HEK293 (cell line): ENCODE measurements at regions not wholly inside any gene's neighbourhood (a gene's known extent, or its start where the extent isn't known, plus 50 kb on each side); places are given as distances from the start of the nearest gene placed in this dataset.
"Not testable (repeated sequence)": the region's sequence is repeated elsewhere in the genome, so short reads cannot be mapped to it uniquely, and the experiment has no call there.

ENCODE experiments used
- CTCF ChIA-PET: fragments of 350-600 bp; formaldehyde crosslinking; extraction: SDS; loops from one replicate; lab custom pipeline; 2021; ENCODE audit warnings: antibody characterized with exemption; lab: Yijun Ruan, JAX
- POLR2A ChIA-PET: fragments of 300-600 bp; formaldehyde crosslinking; extraction: SDS; loops from one replicate; lab custom pipeline; 2020; ENCODE audit warnings: antibody characterized with exemption, inconsistent platforms; lab: Yijun Ruan, JAX
- H3K27ac ChIP-seq: fragments of 200-500 bp; sonication (Bioruptor generic); 2 replicates; pipeline ENCODE4 v1.5.1; 2014; ENCODE audit warnings: low read depth, low read length, control low read depth, inconsistent platforms; ENCODE audit errors: extremely low read depth
- H3K36me3 ChIP-seq, 2 experiments: fragments of 200-500 bp in 1 of 2; sonication (Bioruptor generic) in 1 of 2; 1 replicate in 1 of 2; 2 replicates in 1 of 2; pipeline ENCODE4 v1.5.1; 2014 to 2017; ENCODE audit warnings: inconsistent platforms in 2 of 2, low read length in 2 of 2; ENCODE audit not compliant: control insufficient read depth in 2 of 2, insufficient read depth in 1 of 2
- H3K4me1 ChIP-seq: fragments of 200-500 bp; sonication (Bioruptor generic); 2 replicates; pipeline ENCODE4 v1.5.1; 2014; ENCODE audit warnings: mild to moderate bottlenecking, low read length, inconsistent platforms; ENCODE audit not compliant: control insufficient read depth, insufficient read depth
- H3K4me3 ChIP-seq: 2 replicates; pipeline ENCODE4 v1.5.1; 2011; ENCODE audit warnings: low read depth, mild to moderate bottlenecking, control low read depth, low read length, moderate library complexity
- H3K9me3 ChIP-seq: fragments of 200-500 bp; sonication (Bioruptor generic); 2 replicates; pipeline ENCODE4 v1.5.1; 2014; ENCODE audit warnings: low read depth, low read length, inconsistent platforms; ENCODE audit not compliant: control insufficient read depth, insufficient read depth
- HOXA7 ChIP-seq: sonication (generic); formaldehyde crosslinking; IDR thresholded peaks from 2 replicates; pipeline ENCODE4 v1.8.1; 2022; ENCODE audit warnings: missing genetic modification reagents, borderline replicate concordance
- HOXD13 ChIP-seq: sonication (generic); formaldehyde crosslinking; IDR thresholded peaks from 2 replicates; pipeline ENCODE4 v1.8.0; 2022; ENCODE audit warnings: missing genetic modification reagents, borderline replicate concordance
- MEIS1 ChIP-seq: sonication (generic); formaldehyde crosslinking; IDR thresholded peaks from 2 replicates; pipeline ENCODE4 v1.8.1; 2022; ENCODE audit warnings: missing genetic modification reagents, mild to moderate bottlenecking, borderline replicate concordance
- RBAK ChIP-seq: fragments of 450-650 bp; formaldehyde crosslinking; IDR thresholded peaks from 2 replicates; pipeline ENCODE4 v1.5.1; 2016; ENCODE audit warnings: missing biosample characterization, missing genetic modification characterization
- ZFP69B ChIP-seq: fragments of 450-650 bp; formaldehyde crosslinking; IDR thresholded peaks from 2 replicates; pipeline ENCODE4 v1.5.1; 2016; ENCODE audit warnings: missing biosample characterization, missing genetic modification characterization
- ZIC2 ChIP-seq: fragments of 450-650 bp; formaldehyde crosslinking; IDR thresholded peaks from 2 replicates; pipeline ENCODE4 v1.5.1; 2016; ENCODE audit warnings: missing biosample characterization, missing genetic modification characterization
- ZNF133 ChIP-seq: fragments of 450-650 bp; formaldehyde crosslinking; IDR thresholded peaks from 2 replicates; pipeline ENCODE4 v1.5.1; 2016; ENCODE audit warnings: missing biosample characterization, missing genetic modification characterization
- ZNF157 ChIP-seq: fragments of 450-650 bp; formaldehyde crosslinking; IDR thresholded peaks from 2 replicates; pipeline ENCODE4 v1.5.1; 2016; ENCODE audit warnings: missing biosample characterization, missing genetic modification characterization
- ZNF558 ChIP-seq: fragments of 450-650 bp; formaldehyde crosslinking; IDR thresholded peaks from 2 replicates; pipeline ENCODE4 v1.5.1; 2016; ENCODE audit warnings: missing biosample characterization, missing genetic modification characterization
- ZNF624 ChIP-seq: fragments of 450-650 bp; formaldehyde crosslinking; IDR thresholded peaks from 2 replicates; pipeline ENCODE4 v1.5.1; 2017; ENCODE audit warnings: missing biosample characterization, missing genetic modification characterization
- ZNF629 ChIP-seq: fragments of 450-650 bp; formaldehyde crosslinking; IDR thresholded peaks from 2 replicates; pipeline ENCODE4 v1.5.1; 2017; ENCODE audit warnings: missing biosample characterization, missing genetic modification characterization
- ZNF654 ChIP-seq: fragments of 450-650 bp; formaldehyde crosslinking; IDR thresholded peaks from 2 replicates; pipeline ENCODE4 v1.5.1; 2016; ENCODE audit warnings: low read depth, missing biosample characterization, missing genetic modification characterization
- ZNF664 ChIP-seq: fragments of 450-650 bp; formaldehyde crosslinking; IDR thresholded peaks from 2 replicates; pipeline ENCODE4 v1.5.1; 2016; ENCODE audit warnings: missing biosample characterization, missing genetic modification characterization
- ZNF791 ChIP-seq: fragments of 450-650 bp; formaldehyde crosslinking; IDR thresholded peaks from 2 replicates; pipeline ENCODE4 v1.5.1; 2016; ENCODE audit warnings: missing biosample characterization, missing genetic modification characterization
- ZNF843 ChIP-seq: fragments of 450-650 bp; formaldehyde crosslinking; IDR thresholded peaks from 2 replicates; pipeline ENCODE4 v1.5.1; 2016; ENCODE audit warnings: missing biosample characterization, missing genetic modification characterization
- ZXDB ChIP-seq: fragments of 450-650 bp; formaldehyde crosslinking; IDR thresholded peaks from 2 replicates; pipeline ENCODE4 v1.5.1; 2016; ENCODE audit warnings: missing biosample characterization, missing genetic modification characterization
- TF ChIP-seq, protein P1 (sequence below): fragments of 450-650 bp; formaldehyde crosslinking; IDR thresholded peaks from 2 replicates; pipeline ENCODE4 v1.5.1; 2016; ENCODE audit warnings: missing biosample characterization, missing genetic modification characterization
- TF ChIP-seq, protein P2 (sequence below): fragments of 450-650 bp; formaldehyde crosslinking; IDR thresholded peaks from 2 replicates; pipeline ENCODE4 v1.5.1; 2017; ENCODE audit warnings: missing biosample characterization, missing genetic modification characterization
- TF ChIP-seq, protein P3 (sequence below): fragments of 450-650 bp; formaldehyde crosslinking; IDR thresholded peaks from 2 replicates; pipeline ENCODE4; 2016; ENCODE audit warnings: missing biosample characterization, missing genetic modification characterization
- TF ChIP-seq, protein P4 (sequence below): fragments of 450-650 bp; formaldehyde crosslinking; IDR thresholded peaks from 2 replicates; pipeline ENCODE4 v1.5.1; 2016; ENCODE audit warnings: missing biosample characterization, missing genetic modification characterization

DNA sequence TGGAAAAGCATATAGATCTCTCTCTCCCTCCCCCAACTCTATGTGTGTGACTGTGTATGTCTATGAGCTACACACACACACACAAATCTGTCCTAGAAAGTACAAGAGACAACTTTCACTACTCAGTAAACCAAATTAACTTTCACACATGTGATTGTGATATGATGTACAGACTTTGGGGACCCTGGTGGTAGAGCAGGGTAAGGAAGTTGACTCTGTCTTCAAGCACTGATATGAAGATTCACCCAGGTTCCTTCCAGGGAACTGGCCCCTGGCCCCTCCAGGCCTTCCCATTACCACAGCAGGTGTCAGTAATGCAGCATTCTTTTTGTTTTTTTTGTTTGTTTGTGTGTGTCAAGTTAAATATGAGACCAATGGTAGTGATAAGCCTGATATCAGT is 66.1 kb upstream of the PTH start (continued):
- TF ChIP-seq ZIC2 (tag by site-specific recombination) = no peak

DNA sequence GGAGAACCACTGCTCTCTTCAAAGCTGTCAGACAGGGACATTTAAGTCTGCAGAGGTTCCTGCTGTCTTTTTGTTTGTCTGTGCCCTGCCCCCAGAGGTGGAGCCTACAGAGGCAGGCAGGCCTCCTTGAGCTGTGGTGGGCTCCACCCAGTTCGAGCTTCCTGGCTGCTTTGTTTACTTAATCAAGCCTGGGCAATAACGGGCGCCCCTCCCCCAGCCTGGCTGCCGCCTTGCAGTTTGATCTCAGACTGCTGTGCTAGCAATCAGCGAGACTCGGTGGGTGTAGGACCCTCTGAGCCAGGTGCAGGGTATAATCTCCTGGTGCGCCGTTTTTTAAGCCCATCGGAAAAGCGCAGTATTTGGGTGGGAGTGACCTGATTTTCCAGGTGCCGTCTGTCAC is 64.5 kb upstream of the PTH start:
- CTCF ChIA-PET, H3K4me3 ChIP-seq, H3K9me3 ChIP-seq, H3K4me1 ChIP-seq, POLR2A ChIA-PET, H3K36me3 ChIP-seq, H3K27ac ChIP-seq: not testable (repeated sequence)

DNA sequence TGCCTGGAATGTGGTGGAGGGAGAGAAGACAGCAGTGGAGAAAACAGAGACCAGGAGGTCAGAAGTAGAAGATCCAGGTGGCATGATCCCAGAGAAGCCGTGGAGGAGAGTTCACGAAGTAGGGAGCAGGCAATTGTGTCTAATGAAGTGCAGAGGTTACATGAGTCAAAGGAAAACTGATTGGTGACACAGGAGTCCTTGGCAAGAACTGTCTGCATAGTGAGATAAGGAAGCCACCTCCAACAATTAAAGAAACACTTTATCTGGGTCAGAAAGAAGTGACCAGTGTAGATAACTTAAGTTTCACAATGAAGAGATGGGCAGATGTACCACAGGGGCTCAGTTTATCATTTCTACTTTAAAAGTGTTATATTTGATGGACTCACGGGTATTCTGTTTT is 57.0 kb upstream of the PTH start:
- Histone ChIP-seq H3K4me3 (no peak overlapping the region), H3K9me3 (no peaks in the 10 kb centered on the region), H3K36me3 (no peaks in the 10 kb centered on the region), H3K27ac (no peak overlapping the region), H3K4me1 (no peaks in the 10 kb centered on the region)
- ChIA-PET CTCF (no interaction called here), POLR2A (no interaction called here)
- TF ChIP-seq ZNF629 (tag by site-specific recombination) (no peak), ZNF654 (tag by site-specific recombination) (no peak), HOXD13 (CRISPR knock-in tag) (no peak), ZXDB (tag by site-specific recombination) (no peak)
- TF ChIP-seq, protein P1, sequence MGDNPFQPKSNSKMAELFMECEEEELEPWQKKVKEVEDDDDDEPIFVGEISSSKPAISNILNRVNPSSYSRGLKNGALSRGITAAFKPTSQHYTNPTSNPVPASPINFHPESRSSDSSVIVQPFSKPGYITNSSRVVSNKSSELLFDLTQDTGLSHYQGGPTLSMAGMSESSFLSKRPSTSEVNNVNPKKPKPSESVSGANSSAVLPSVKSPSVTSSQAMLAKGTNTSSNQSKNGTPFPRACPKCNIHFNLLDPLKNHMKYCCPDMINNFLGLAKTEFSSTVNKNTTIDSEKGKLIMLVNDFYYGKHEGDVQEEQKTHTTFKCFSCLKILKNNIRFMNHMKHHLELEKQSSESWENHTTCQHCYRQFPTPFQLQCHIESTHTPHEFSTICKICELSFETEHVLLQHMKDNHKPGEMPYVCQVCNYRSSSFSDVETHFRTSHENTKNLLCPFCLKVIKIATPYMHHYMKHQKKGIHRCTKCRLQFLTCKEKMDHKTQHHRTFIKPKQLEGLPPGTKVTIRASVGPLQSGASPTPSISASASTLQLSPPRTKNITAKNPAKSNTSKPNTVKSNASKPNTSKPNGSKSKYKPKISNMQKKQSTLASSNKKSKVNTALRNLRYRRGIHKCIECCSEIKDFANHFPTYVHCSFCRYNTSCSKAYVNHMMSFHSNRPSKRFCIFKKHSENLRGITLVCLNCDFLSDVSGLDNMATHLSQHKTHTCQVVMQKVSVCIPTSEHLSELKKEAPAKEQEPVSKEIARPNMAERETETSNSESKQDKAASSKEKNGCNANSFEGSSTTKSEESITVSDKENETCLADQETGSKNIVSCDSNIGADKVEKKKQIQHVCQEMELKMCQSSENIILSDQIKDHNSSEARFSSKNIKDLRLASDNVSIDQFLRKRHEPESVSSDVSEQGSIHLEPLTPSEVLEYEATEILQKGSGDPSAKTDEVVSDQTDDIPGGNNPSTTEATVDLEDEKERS (tag by site-specific recombination) = no peak
- TF ChIP-seq, protein P2, sequence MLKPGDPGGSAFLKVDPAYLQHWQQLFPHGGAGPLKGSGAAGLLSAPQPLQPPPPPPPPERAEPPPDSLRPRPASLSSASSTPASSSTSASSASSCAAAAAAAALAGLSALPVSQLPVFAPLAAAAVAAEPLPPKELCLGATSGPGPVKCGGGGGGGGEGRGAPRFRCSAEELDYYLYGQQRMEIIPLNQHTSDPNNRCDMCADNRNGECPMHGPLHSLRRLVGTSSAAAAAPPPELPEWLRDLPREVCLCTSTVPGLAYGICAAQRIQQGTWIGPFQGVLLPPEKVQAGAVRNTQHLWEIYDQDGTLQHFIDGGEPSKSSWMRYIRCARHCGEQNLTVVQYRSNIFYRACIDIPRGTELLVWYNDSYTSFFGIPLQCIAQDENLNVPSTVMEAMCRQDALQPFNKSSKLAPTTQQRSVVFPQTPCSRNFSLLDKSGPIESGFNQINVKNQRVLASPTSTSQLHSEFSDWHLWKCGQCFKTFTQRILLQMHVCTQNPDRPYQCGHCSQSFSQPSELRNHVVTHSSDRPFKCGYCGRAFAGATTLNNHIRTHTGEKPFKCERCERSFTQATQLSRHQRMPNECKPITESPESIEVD (tag by site-specific recombination) = no peak
- TF ChIP-seq, protein P3, sequence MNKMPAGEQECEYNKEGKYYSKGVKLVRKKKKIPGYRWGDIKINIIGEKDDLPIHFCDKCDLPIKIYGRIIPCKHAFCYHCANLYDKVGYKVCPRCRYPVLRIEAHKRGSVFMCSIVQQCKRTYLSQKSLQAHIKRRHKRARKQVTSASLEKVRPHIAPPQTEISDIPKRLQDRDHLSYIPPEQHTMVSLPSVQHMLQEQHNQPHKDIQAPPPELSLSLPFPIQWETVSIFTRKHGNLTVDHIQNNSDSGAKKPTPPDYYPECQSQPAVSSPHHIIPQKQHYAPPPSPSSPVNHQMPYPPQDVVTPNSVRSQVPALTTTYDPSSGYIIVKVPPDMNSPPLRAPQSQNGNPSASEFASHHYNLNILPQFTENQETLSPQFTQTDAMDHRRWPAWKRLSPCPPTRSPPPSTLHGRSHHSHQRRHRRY (tag by site-specific recombination) = no peak

DNA sequence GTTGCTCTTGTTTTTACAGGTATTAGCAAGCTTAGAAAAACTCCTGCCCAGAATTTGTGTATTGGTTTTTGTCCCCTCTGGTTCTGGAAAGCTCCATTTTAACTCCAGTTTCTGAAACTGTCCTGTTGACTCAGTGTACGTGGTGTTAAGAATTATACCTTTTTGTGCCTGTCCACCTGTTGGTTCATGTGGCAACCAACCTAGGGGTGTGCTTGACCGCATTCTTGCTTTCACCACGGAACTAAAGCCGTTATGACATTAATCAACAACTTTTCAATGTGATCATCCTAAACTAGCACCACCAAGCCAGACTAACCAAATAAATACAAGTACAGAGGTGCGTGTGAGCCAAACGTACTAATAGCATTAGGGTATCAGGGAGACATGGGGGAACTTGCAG is 56.0 kb upstream of the PTH start:
- Histone ChIP-seq H3K4me1 (no peaks in the 10 kb centered on the region), H3K4me3 (no peak overlapping the region), H3K27ac (no peak overlapping the region), H3K9me3 (no peaks in the 10 kb centered on the region), H3K36me3 (no peaks in the 10 kb centered on the region)
- POLR2A ChIA-PET = no interaction called here
- TF ChIP-seq ZNF133 (tag by site-specific recombination) (no peak), ZNF843 (tag by site-specific recombination) (no peak), ZNF624 (tag by site-specific recombination) (no peak), ZNF664 (no peak)
- CTCF ChIA-PET = no interaction called here

DNA sequence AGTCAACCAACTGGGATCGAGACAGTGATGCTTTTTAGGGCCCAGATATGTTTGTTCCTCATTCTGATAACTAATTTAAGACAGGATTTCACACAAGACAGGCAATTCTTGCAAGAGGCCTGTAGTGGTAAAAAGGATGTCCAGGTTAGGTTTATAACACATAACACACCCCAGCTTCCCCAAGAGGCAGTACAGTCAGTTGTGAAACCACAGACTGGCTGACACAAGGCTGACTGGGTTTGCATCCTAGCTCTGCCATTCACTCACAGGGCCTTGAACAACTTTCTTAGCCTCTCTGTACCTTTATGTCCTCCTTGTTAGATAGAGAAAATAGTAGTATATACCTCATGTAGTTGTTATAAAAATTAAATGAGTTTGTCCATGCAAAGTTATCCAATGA is 55.0 kb upstream of the PTH start:
- Histone ChIP-seq H3K4me3 (no peak overlapping the region), H3K36me3 (no peaks in the 10 kb centered on the region), H3K27ac (no peak overlapping the region), H3K9me3 (no peaks in the 10 kb centered on the region), H3K4me1 (no peaks in the 10 kb centered on the region)
- POLR2A ChIA-PET = no interaction called here
- CTCF ChIA-PET = no interaction called here
- TF ChIP-seq RBAK (tag by site-specific recombination) = no peak
- no peak for TF ChIP-seq ZNF791 (tag by site-specific recombination)
- TF ChIP-seq MEIS1 (CRISPR knock-in tag) = no peak
- TF ChIP-seq ZFP69B (tag by site-specific recombination) = no peak
- TF ChIP-seq, protein P4, sequence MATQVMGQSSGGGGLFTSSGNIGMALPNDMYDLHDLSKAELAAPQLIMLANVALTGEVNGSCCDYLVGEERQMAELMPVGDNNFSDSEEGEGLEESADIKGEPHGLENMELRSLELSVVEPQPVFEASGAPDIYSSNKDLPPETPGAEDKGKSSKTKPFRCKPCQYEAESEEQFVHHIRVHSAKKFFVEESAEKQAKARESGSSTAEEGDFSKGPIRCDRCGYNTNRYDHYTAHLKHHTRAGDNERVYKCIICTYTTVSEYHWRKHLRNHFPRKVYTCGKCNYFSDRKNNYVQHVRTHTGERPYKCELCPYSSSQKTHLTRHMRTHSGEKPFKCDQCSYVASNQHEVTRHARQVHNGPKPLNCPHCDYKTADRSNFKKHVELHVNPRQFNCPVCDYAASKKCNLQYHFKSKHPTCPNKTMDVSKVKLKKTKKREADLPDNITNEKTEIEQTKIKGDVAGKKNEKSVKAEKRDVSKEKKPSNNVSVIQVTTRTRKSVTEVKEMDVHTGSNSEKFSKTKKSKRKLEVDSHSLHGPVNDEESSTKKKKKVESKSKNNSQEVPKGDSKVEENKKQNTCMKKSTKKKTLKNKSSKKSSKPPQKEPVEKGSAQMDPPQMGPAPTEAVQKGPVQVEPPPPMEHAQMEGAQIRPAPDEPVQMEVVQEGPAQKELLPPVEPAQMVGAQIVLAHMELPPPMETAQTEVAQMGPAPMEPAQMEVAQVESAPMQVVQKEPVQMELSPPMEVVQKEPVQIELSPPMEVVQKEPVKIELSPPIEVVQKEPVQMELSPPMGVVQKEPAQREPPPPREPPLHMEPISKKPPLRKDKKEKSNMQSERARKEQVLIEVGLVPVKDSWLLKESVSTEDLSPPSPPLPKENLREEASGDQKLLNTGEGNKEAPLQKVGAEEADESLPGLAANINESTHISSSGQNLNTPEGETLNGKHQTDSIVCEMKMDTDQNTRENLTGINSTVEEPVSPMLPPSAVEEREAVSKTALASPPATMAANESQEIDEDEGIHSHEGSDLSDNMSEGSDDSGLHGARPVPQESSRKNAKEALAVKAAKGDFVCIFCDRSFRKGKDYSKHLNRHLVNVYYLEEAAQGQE (tag by site-specific recombination) = no peak
- no peak for TF ChIP-seq HOXA7 (CRISPR knock-in tag)
- no peak for TF ChIP-seq ZNF558 (tag by site-specific recombination)
- TF ChIP-seq ZNF157 (tag by site-specific recombination) = no peak
